Upper lobe of right lung (tissue), 1 donor: ENCODE measurements at regions not wholly inside any gene's neighbourhood (a gene's known extent, or its start where the extent isn't known, plus 50 kb on each side); places are given as distances from the start of the nearest gene placed in this dataset.

ENCODE experiments used
- ATAC-seq: fragments of 200-7000 bp; cut with Tn5 transposase; one replicate; pipeline ENCODE4 v1.9.1; 2020; ENCODE audit warnings: mild to moderate bottlenecking, moderate library complexity
- DNase-seq: peaks from one replicate; pipeline ENCODE4 v3.0.0-alpha.2; 2020
- H3K27ac ChIP-seq: fragments of 200-600 bp; one replicate; pipeline ENCODE4 v1.8.0; 2022
- H3K27me3 ChIP-seq: fragments of 200-600 bp; one replicate; pipeline ENCODE4 v1.8.0; 2022; ENCODE audit warnings: mild to moderate bottlenecking
- H3K36me3 ChIP-seq: fragments of 200-600 bp; one replicate; pipeline ENCODE4 v1.8.0; 2022
- H3K4me1 ChIP-seq: fragments of 200-600 bp; one replicate; pipeline ENCODE4 v1.8.0; 2022
- H3K4me3 ChIP-seq: fragments of 200-600 bp; one replicate; pipeline ENCODE4 v1.8.0; 2022; ENCODE audit warnings: mild to moderate bottlenecking
- H3K9me3 ChIP-seq: fragments of 200-600 bp; one replicate; pipeline ENCODE4 v1.8.0; 2022
- intact Hi-C: fragments of 100-400 bp; cut with DNase I; formaldehyde crosslinking; loops from one replicate; pipeline ENCODE4 v1.11.0; 2022
- TF ChIP-seq, protein P1 (sequence below): fragments of 200-600 bp; IDR thresholded peaks from one replicate; pipeline ENCODE4 v1.8.0; 2022; ENCODE audit warnings: antibody characterized with exemption
- donor health status: DM: no; HTN: yes; CAD: no; lungs with severe emphysema.

DNA sequence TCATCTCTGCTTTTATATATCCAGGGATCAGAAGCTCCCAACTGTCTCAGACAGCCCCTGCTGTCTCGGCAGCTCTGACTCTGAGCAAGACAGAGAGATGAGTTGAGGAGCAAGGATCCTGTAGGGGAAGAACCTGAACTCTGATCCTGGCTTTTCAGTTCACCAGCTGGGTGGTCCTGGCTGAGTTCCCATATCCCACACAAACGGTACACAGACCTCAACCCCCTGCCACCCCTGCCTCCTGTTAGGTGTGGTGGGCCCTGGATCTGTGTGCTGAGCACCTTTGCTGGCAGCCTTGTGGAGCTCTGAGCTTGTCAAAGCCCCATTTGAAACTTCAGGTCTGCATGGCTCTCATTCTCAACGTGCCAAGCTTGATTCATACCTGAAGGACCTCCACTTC, 54.3 kb upstream of the GPR26 start:
- ATAC-seq (no peak), DNase-seq (no peak)
- H3K27me3 ChIP-seq = peaks cover 9% of the 10 kb centered on the region
- no peaks in the 10 kb centered on the region for H3K36me3 ChIP-seq
- no peak overlapping the region for H3K27ac ChIP-seq
- H3K4me3 ChIP-seq = no peak overlapping the region
- no peaks in the 10 kb centered on the region for H3K4me1 ChIP-seq
- intact Hi-C loops = no loop called here
- TF ChIP-seq, protein P1, sequence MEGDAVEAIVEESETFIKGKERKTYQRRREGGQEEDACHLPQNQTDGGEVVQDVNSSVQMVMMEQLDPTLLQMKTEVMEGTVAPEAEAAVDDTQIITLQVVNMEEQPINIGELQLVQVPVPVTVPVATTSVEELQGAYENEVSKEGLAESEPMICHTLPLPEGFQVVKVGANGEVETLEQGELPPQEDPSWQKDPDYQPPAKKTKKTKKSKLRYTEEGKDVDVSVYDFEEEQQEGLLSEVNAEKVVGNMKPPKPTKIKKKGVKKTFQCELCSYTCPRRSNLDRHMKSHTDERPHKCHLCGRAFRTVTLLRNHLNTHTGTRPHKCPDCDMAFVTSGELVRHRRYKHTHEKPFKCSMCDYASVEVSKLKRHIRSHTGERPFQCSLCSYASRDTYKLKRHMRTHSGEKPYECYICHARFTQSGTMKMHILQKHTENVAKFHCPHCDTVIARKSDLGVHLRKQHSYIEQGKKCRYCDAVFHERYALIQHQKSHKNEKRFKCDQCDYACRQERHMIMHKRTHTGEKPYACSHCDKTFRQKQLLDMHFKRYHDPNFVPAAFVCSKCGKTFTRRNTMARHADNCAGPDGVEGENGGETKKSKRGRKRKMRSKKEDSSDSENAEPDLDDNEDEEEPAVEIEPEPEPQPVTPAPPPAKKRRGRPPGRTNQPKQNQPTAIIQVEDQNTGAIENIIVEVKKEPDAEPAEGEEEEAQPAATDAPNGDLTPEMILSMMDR = no peak
- H3K9me3 ChIP-seq = no peaks in the 10 kb centered on the region

DNA sequence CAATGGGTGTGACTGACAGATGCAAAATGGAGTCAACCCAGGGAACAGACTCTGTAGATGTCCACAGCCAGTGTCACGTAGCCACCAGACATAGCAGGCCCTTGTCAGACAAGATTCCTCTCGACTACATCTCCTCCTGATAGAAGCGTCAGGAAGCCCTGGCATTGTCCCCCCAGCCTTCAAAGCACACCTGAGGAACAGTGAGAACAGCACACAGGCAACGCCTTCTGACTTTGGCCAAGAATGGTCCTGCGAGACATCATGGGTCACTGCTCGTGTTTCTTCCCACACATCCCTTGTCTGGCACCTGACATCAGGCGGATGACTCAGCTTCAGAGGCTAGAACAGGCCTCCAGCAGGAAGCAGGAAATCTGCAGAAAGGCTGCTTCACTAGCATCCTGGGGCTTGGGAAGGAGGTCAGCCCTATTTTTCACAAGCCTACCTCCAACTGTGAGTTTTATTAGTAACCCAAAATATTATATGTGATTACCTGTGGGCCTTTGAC, 52.8 kb upstream of the GPR26 start:
- no peaks in the 10 kb centered on the region for H3K27me3 ChIP-seq
- DNase-seq (no peak), ATAC-seq (no peak)
- no peaks in the 10 kb centered on the region for H3K36me3 ChIP-seq
- TF ChIP-seq, protein P1 = no peak
- H3K27ac ChIP-seq = no peak overlapping the region
- no peaks in the 10 kb centered on the region for H3K9me3 ChIP-seq
- no peaks in the 10 kb centered on the region for H3K4me1 ChIP-seq
- intact Hi-C loops = no loop called here
- H3K4me3 ChIP-seq = no peak overlapping the region

DNA sequence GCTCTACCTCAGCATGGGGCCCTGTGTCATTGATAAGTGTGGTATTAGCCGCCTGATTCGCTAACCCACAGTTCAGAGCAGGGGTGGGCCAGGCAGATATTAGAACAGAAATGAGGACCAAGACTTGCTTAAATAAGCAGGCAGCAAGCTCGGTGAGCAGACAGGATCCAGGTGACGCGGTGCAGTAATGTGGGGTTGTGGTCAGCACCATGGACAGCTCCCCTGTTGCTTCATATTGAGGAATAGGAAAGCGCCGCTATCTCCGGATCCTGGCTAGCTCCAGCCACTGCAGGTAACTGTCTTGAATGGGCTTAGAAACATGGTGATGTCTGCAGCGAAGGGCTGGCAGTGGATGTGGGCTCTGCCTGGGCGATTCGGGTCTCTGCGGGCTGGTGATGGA, 51.3 kb upstream of the GPR26 start:
- H3K36me3 ChIP-seq = no peaks in the 10 kb centered on the region
- no peaks in the 10 kb centered on the region for H3K9me3 ChIP-seq
- no peaks in the 10 kb centered on the region for H3K27me3 ChIP-seq
- intact Hi-C loops = no loop called here
- TF ChIP-seq, protein P1 = no peak
- no peaks in the 10 kb centered on the region for H3K4me1 ChIP-seq
- DNase-seq (peak; percentile 70), ATAC-seq (peak; percentile 78)
- H3K4me3 ChIP-seq = no peak overlapping the region
- H3K27ac ChIP-seq = no peak overlapping the region
